Caco-2 (cell line): ENCODE measurements at regions not wholly inside any gene's neighbourhood (a gene's known extent, or its start where the extent isn't known, plus 50 kb on each side); places are given as distances from the start of the nearest gene placed in this dataset.

Experiments used
- BruUV-seq: library from RNA; stranded (reverse); fragments of 400-500 nt; replicated peaks from 2 replicates; lab custom pipeline; 2021; lab: Mats Ljungman, UMichigan
- CTCF ChIA-PET: fragments of 300-600 bp; sonication (Branson Sonifier 250); formaldehyde crosslinking; loops from one replicate; lab custom pipeline; 2022; ENCODE audit warnings: antibody characterized with exemption; lab: Charles Lee
- POLR2A ChIA-PET: fragments of 300-600 bp; sonication (Branson Sonifier 250); formaldehyde crosslinking; loops from one replicate; lab custom pipeline; 2022; ENCODE audit warnings: antibody characterized with exemption; lab: Charles Lee
- DNase-seq, 2 experiments: peaks; one replicate each; pipeline versions ENCODE4 v3.0.0 to v3.0.0-alpha.2; 2020 to 2022
- H3K27me3 ChIP-seq: replicated peaks from 2 replicates; pipeline ENCODE4 v1.6.0; 2011; ENCODE audit warnings: low read length; ENCODE audit not compliant: control insufficient read depth, insufficient read depth
- H3K36me3 ChIP-seq: 2 replicates; pipeline ENCODE4 v1.5.1; 2011; ENCODE audit warnings: low read length; ENCODE audit not compliant: control insufficient read depth, insufficient read depth
- H3K4me1 ChIP-seq: fragments of 250-450 bp; sonication (Bioruptor Pico); 2 replicates; pipeline ENCODE4 v1.5.1; 2020; ENCODE audit warnings: mild to moderate bottlenecking
- H3K4me3 ChIP-seq: 2 replicates; pipeline ENCODE4 v1.5.1; 2011; ENCODE audit warnings: low read depth, mild to moderate bottlenecking, control low read depth, low read length
- H3K9me3 ChIP-seq: fragments of 250-450 bp; sonication (Bioruptor Pico); 2 replicates; pipeline ENCODE4 v1.5.1; 2020; ENCODE audit warnings: mild to moderate bottlenecking, moderate library complexity
- H3K27ac Mint-ChIP-seq: one replicate; pipeline ENCODE4 v1.8.0; 2022; ENCODE audit warnings: mixed read lengths; ENCODE audit not compliant: unreplicated experiment
- H3K27me3 Mint-ChIP-seq: one replicate; pipeline ENCODE4 v1.8.0; 2022; ENCODE audit warnings: mixed read lengths; ENCODE audit not compliant: insufficient read depth, unreplicated experiment
- H3K36me3 Mint-ChIP-seq: one replicate; pipeline ENCODE4 v1.8.0; 2022; ENCODE audit warnings: mild to moderate bottlenecking, mixed read lengths; ENCODE audit not compliant: insufficient read depth, unreplicated experiment
- H3K4me1 Mint-ChIP-seq: one replicate; pipeline ENCODE4 v1.8.0; 2022; ENCODE audit warnings: low read depth, mixed read lengths; ENCODE audit not compliant: unreplicated experiment
- H3K4me3 Mint-ChIP-seq: one replicate; pipeline ENCODE4 v1.8.0; 2022; ENCODE audit warnings: mild to moderate bottlenecking, moderate library complexity, mixed read lengths; ENCODE audit not compliant: unreplicated experiment
- H3K9me3 Mint-ChIP-seq: one replicate; pipeline ENCODE4 v1.8.0; 2022; ENCODE audit warnings: mixed read lengths; ENCODE audit not compliant: unreplicated experiment
- CTCF ChIP-seq, 2 experiments: fragments of 200-600 bp in 1 of 2; IDR thresholded peaks; 1 replicate in 1 of 2; 2 replicates in 1 of 2; pipeline versions ENCODE4 v1.5.1 to v1.8.0; 2011 to 2022; ENCODE audit warnings: antibody characterized with exemption in 1 of 2, control low read depth in 1 of 2, inconsistent platforms in 1 of 2, low read depth in 1 of 2, low read length in 1 of 2, mild to moderate bottlenecking in 1 of 2, moderate library complexity in 1 of 2; ENCODE audit not compliant: insufficient read depth in 1 of 2, severe bottlenecking in 1 of 2, unreplicated experiment in 1 of 2
- intact Hi-C: fragments of 100-400 bp; cut with micrococcal nuclease; formaldehyde crosslinking; loops from one replicate; pipeline ENCODE4 v1.10.0; 2022; ENCODE audit not compliant: unreplicated experiment

GRCh38 chr7:54109501-54109900 lies 432.7 kb upstream of the VSTM2A start:
- no peaks in the 10 kb centered on the region for H3K4me1 Mint-ChIP-seq
- no peak overlapping the region for H3K27ac Mint-ChIP-seq
- POLR2A ChIA-PET = no interaction called here
- TF ChIP-seq CTCF (IDR thresholded peaks at IDR 0.05; ENCODE audit: insufficient read depth in 1 of 2, low read depth in 1 of 2, low read length in 1 of 2, severe bottlenecking in 1 of 2, unreplicated experiment in 1 of 2) = no peak
- Histone ChIP-seq H3K4me1 (no peaks in the 10 kb centered on the region), H3K27me3 (no peaks in the 10 kb centered on the region), H3K4me3 (no peak overlapping the region), H3K36me3 (no peaks in the 10 kb centered on the region), H3K9me3 (no peaks in the 10 kb centered on the region)
- no peaks in the 10 kb centered on the region for H3K36me3 Mint-ChIP-seq
- no TSS peak for BruUV-seq
- DNase-seq = no peak
- no peak overlapping the region for H3K4me3 Mint-ChIP-seq
- no peaks in the 10 kb centered on the region for H3K9me3 Mint-ChIP-seq
- intact Hi-C loops = no loop called here
- CTCF ChIA-PET = no interaction called here
- H3K27me3 Mint-ChIP-seq = peaks cover 5% of the 10 kb centered on the region

GRCh38 chr7:54111814-54112511 lies 430.2 kb upstream of the VSTM2A start:
- no peak overlapping the region for H3K4me3 Mint-ChIP-seq
- H3K36me3 Mint-ChIP-seq = no peaks in the 10 kb centered on the region
- BruUV-seq = no TSS peak
- DNase-seq = no peak
- Histone ChIP-seq H3K27me3 (no peaks in the 10 kb centered on the region), H3K9me3 (no peaks in the 10 kb centered on the region), H3K4me3 (no peak overlapping the region), H3K4me1 (no peaks in the 10 kb centered on the region), H3K36me3 (no peaks in the 10 kb centered on the region)
- peaks cover 5% of the 10 kb centered on the region for H3K27me3 Mint-ChIP-seq
- H3K4me1 Mint-ChIP-seq = no peaks in the 10 kb centered on the region
- intact Hi-C loops = no loop called here
- ChIA-PET CTCF (no interaction called here), POLR2A (no interaction called here)
- H3K27ac Mint-ChIP-seq = no peak overlapping the region
- TF ChIP-seq CTCF (IDR thresholded peaks at IDR 0.05; ENCODE audit: insufficient read depth in 1 of 2, low read depth in 1 of 2, low read length in 1 of 2, severe bottlenecking in 1 of 2, unreplicated experiment in 1 of 2) = no peak
- H3K9me3 Mint-ChIP-seq = no peaks in the 10 kb centered on the region

GRCh38 chr7:54112567-54112966 lies 429.6 kb upstream of the VSTM2A start:
- Mint-ChIP-seq H3K4me3 (no peak overlapping the region), H3K36me3 (no peaks in the 10 kb centered on the region), H3K4me1 (no peaks in the 10 kb centered on the region), H3K9me3 (no peaks in the 10 kb centered on the region), H3K27ac (no peak overlapping the region), H3K27me3 (peaks cover 5% of the 10 kb centered on the region)
- intact Hi-C loops = no loop called here
- no peak overlapping the region for H3K4me3 ChIP-seq
- no TSS peak for BruUV-seq
- POLR2A ChIA-PET = no interaction called here
- H3K9me3 ChIP-seq = no peaks in the 10 kb centered on the region
- no peaks in the 10 kb centered on the region for H3K4me1 ChIP-seq
- H3K27me3 ChIP-seq = no peaks in the 10 kb centered on the region
- H3K36me3 ChIP-seq = no peaks in the 10 kb centered on the region
- DNase-seq = no peak
- TF ChIP-seq CTCF (IDR thresholded peaks at IDR 0.05; ENCODE audit: insufficient read depth in 1 of 2, low read depth in 1 of 2, low read length in 1 of 2, severe bottlenecking in 1 of 2, unreplicated experiment in 1 of 2) = no peak
- CTCF ChIA-PET = no interaction called here
